ENCODE measurements at regions not wholly inside any gene's neighbourhood (a gene's known extent, or its start where the extent isn't known, plus 50 kb on each side); places are given as distances from the start of the nearest gene placed in this dataset.

- no peak for DNase-seq
- no peak for TF ChIP-seq CTCF (IDR thresholded peaks at IDR 0.05; ENCODE audit: borderline replicate concordance)
- Histone ChIP-seq H3K27ac (replicated peaks) (no peak overlapping the region), H3K4me1 (peaks cover 13% of the 10 kb centered on the region), H3K4me3 (no peak overlapping the region), H3K36me3 (no peaks in the 10 kb centered on the region), H3K9me3 (replicated peaks) (no peaks in the 10 kb centered on the region), H3K27me3 (ENCODE audit: low read depth) (peaks cover 6% of the 10 kb centered on the region)
- intact Hi-C loops (cut with micrococcal nuclease), result no loop called here
These were observed 65.4 kb upstream of the PARP1 start for GRCh38 chr1:226473325-226473724.

- peaks cover 13% of the 10 kb centered on the region for H3K4me1 ChIP-seq
- H3K27ac ChIP-seq (replicated peaks), result no peak overlapping the region
- no peaks in the 10 kb centered on the region for H3K36me3 ChIP-seq
- no peak overlapping the region for H3K4me3 ChIP-seq
- no peak for DNase-seq
- peaks cover 6% of the 10 kb centered on the region for H3K27me3 ChIP-seq (ENCODE audit: low read depth)
- intact Hi-C loops (cut with micrococcal nuclease), result no loop called here
- no peaks in the 10 kb centered on the region for H3K9me3 ChIP-seq (replicated peaks)
- no peak for TF ChIP-seq CTCF (IDR thresholded peaks at IDR 0.05; ENCODE audit: borderline replicate concordance)
These were observed 66.1 kb upstream of the PARP1 start for GRCh38 chr1:226474041-226474440.

- H3K27me3 ChIP-seq (ENCODE audit: low read depth), result peaks cover 3% of the 10 kb centered on the region
- no peak overlapping the region for H3K4me3 ChIP-seq
- DNase-seq, result no peak
- H3K9me3 ChIP-seq (replicated peaks), result no peaks in the 10 kb centered on the region
- no peaks in the 10 kb centered on the region for H3K36me3 ChIP-seq
- intact Hi-C loops (cut with micrococcal nuclease), result no loop called here
- H3K4me1 ChIP-seq, result peaks cover 13% of the 10 kb centered on the region
- no peak overlapping the region for H3K27ac ChIP-seq (replicated peaks)
- no peak for TF ChIP-seq CTCF (IDR thresholded peaks at IDR 0.05; ENCODE audit: borderline replicate concordance)
These were observed 66.7 kb upstream of the PARP1 start for GRCh38 chr1:226474443-226475141.

GRCh38 chr1:226475142-226475511, 67.2 kb upstream of the PARP1 start:
- peaks cover 6% of the 10 kb centered on the region for H3K27me3 ChIP-seq (ENCODE audit: low read depth)
- H3K4me1 ChIP-seq, result peaks cover 13% of the 10 kb centered on the region
- no peak overlapping the region for H3K4me3 ChIP-seq
- DNase-seq, result no peak
- no peaks in the 10 kb centered on the region for H3K9me3 ChIP-seq (replicated peaks)
- no peak overlapping the region for H3K27ac ChIP-seq (replicated peaks)
- intact Hi-C loops (cut with micrococcal nuclease), result no loop called here
- no peaks in the 10 kb centered on the region for H3K36me3 ChIP-seq
- TF ChIP-seq CTCF (IDR thresholded peaks at IDR 0.05; ENCODE audit: borderline replicate concordance), result no peak

- intact Hi-C loops (cut with micrococcal nuclease), result no loop called here
- Histone ChIP-seq H3K9me3 (replicated peaks) (no peaks in the 10 kb centered on the region), H3K4me1 (peaks cover 13% of the 10 kb centered on the region), H3K4me3 (no peak overlapping the region), H3K27ac (replicated peaks) (no peak overlapping the region), H3K27me3 (ENCODE audit: low read depth) (peaks cover 14% of the 10 kb centered on the region), H3K36me3 (no peaks in the 10 kb centered on the region)
- TF ChIP-seq CTCF (IDR thresholded peaks at IDR 0.05; ENCODE audit: borderline replicate concordance), result no peak
- DNase-seq, result no peak
These were observed 68.2 kb upstream of the PARP1 start for GRCh38 chr1:226476066-226476465.

Measured in left ventricle myocardium inferior (tissue), 1 donor.